ENCODE measurements at regions not wholly inside any gene's neighbourhood (a gene's known extent, or its start where the extent isn't known, plus 50 kb on each side); places are given as distances from the start of the nearest gene placed in this dataset.

DNA sequence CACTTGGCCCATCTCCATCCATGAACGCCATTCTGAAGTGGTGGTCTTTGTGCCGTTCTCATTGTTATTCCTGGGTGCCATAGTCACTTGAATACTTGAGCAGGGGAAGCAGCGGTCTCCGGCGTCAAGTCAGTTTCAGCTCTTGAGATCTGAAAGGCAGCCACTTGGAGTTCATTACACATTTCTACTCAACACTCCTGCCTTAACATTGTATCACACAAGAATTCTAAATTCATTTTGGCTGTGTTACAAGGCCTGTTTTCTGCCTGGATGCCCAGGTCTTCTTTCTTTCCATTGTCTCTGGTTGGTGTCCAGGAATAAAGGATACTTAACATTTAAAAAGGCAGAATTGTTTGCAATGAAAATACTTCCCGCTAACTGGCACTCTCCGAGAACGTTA lies 69.0 kb upstream of the RAB11FIP2 start:
- BruUV-seq (replicated peaks) = no TSS peak
- TF ChIP-seq, protein P1, sequence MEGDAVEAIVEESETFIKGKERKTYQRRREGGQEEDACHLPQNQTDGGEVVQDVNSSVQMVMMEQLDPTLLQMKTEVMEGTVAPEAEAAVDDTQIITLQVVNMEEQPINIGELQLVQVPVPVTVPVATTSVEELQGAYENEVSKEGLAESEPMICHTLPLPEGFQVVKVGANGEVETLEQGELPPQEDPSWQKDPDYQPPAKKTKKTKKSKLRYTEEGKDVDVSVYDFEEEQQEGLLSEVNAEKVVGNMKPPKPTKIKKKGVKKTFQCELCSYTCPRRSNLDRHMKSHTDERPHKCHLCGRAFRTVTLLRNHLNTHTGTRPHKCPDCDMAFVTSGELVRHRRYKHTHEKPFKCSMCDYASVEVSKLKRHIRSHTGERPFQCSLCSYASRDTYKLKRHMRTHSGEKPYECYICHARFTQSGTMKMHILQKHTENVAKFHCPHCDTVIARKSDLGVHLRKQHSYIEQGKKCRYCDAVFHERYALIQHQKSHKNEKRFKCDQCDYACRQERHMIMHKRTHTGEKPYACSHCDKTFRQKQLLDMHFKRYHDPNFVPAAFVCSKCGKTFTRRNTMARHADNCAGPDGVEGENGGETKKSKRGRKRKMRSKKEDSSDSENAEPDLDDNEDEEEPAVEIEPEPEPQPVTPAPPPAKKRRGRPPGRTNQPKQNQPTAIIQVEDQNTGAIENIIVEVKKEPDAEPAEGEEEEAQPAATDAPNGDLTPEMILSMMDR (conservative IDR thresholded peaks at IDR 0.05; ENCODE audit: low read depth, low read length) = no peak
- TF ChIP-seq EZH2phosphoT487 (IDR thresholded peaks at IDR 0.05; ENCODE audit: borderline replicate concordance, low read length) (no peak), EZH2 (IDR thresholded peaks at IDR 0.05; ENCODE audit: low read length, unreplicated experiment) (no peak)
- Histone ChIP-seq H3K36me3 (ENCODE audit: low read depth, low read length) (no peaks in the 10 kb centered on the region), H3K27ac (ENCODE audit: low read length) (no peak overlapping the region), H3K4me3 (ENCODE audit: low read length) (no peak overlapping the region), H3K4me1 (ENCODE audit: insufficient read depth, low read length) (no peaks in the 10 kb centered on the region), H3K4me2 (ENCODE audit: low read length) (no peak overlapping the region), H3K9me2 (replicated peaks; ENCODE audit: low read length) (no peaks in the 10 kb centered on the region), H3K27me3 (ENCODE audit: low read length) (peaks cover 20% of the 10 kb centered on the region; the same call in 1 of the 2 replicates), H3K79me2 (ENCODE audit: low read length) (no peaks in the 10 kb centered on the region), H3F3A (ENCODE audit: low read length, unreplicated experiment) (no peaks in the 10 kb centered on the region), H4K20me1 (ENCODE audit: low read length) (no peaks in the 10 kb centered on the region), H3K9me3 (ENCODE audit: low read length) (no peaks in the 10 kb centered on the region), H2AFZ (ENCODE audit: low read length) (no peak overlapping the region), H3K9ac (ENCODE audit: low read length) (no peak overlapping the region)
- ChIA-PET POLR2A (ENCODE audit: unreplicated experiment) (no interaction called here), CTCF (no interaction called here)
- DNase-seq (no peak), ATAC-seq (no peak)
- intact Hi-C loops (cut with micrococcal nuclease) = no loop called here

DNA sequence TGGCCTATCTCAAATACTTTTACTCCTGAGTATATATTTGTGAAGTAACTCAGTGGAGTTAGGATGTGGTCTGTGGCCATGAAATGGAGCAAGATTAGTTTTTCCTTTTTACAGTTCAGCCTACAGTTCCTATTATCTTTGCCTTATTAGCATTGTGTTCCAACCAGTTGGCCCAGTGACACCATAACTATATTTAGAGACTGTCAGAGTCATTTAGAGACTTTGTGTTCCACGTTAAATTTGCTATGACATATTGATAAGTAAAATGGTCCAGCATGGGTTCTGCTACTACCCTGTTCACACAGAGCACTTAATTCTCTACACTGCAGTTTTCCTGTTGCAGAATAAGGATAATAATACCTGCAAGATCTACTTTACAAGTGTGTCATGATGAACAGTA lies 68.3 kb upstream of the RAB11FIP2 start:
- Histone ChIP-seq H3K36me3 (ENCODE audit: low read depth, low read length) (no peaks in the 10 kb centered on the region), H2AFZ (ENCODE audit: low read length) (no peak overlapping the region), H3K4me3 (ENCODE audit: low read length) (no peak overlapping the region), H3K4me2 (ENCODE audit: low read length) (no peak overlapping the region), H3K4me1 (ENCODE audit: insufficient read depth, low read length) (no peaks in the 10 kb centered on the region), H3K9me3 (ENCODE audit: low read length) (no peaks in the 10 kb centered on the region), H3K9ac (ENCODE audit: low read length) (no peak overlapping the region), H3K27me3 (ENCODE audit: low read length) (peaks cover 14% of the 10 kb centered on the region; the same call in 1 of the 2 replicates), H3K9me2 (replicated peaks; ENCODE audit: low read length) (no peaks in the 10 kb centered on the region), H4K20me1 (ENCODE audit: low read length) (no peaks in the 10 kb centered on the region), H3K79me2 (ENCODE audit: low read length) (no peaks in the 10 kb centered on the region), H3K27ac (ENCODE audit: low read length) (no peak overlapping the region), H3F3A (ENCODE audit: low read length, unreplicated experiment) (no peaks in the 10 kb centered on the region)
- DNase-seq = no peak
- BruUV-seq (replicated peaks) = no TSS peak
- POLR2A ChIA-PET (ENCODE audit: unreplicated experiment) = no interaction called here
- CTCF ChIA-PET = no interaction called here
- TF ChIP-seq EZH2phosphoT487 (IDR thresholded peaks at IDR 0.05; ENCODE audit: borderline replicate concordance, low read length) (no peak), EZH2 (IDR thresholded peaks at IDR 0.05; ENCODE audit: low read length, unreplicated experiment) (no peak)
- ATAC-seq = no peak
- intact Hi-C loops (cut with micrococcal nuclease) = no loop called here

DNA sequence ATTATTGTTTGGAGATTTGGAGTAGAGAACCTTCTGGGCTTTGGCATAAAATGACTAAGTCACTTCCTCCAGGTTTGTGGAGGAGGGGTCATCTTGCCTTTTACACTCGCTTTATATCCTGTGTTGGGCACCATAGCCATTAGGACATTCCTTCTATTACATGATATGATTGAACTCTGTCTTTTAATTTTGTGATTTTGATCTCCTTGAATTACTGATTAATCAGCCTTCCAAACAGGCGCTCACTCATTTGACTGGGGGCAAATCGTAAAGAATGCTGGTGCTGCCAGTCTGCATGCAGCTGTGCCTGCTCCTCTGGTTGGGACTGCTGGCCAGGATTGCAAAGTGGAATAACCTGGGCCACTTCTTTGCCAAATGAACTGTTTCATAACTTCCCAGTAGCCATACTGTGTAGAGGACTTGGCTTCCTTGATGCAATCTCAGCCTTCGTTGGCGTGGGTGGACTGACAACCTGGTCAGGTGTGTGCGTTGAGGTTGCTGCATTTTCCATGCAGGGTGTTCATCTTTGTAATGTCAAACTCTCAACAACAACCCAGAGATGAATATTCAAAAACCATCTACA lies 65.9 kb upstream of the RAB11FIP2 start:
- no peak overlapping the region for H3K27ac ChIP-seq (ENCODE audit: low read length)
- BruUV-seq (replicated peaks) = no TSS peak
- intact Hi-C loops (cut with micrococcal nuclease) = no loop called here
- H3K9me2 ChIP-seq (replicated peaks; ENCODE audit: low read length) = no peaks in the 10 kb centered on the region
- peaks cover 19% of the 10 kb centered on the region; the same call in 1 of the 2 replicates for H3K27me3 ChIP-seq (ENCODE audit: low read length)
- no peak overlapping the region for H3K9ac ChIP-seq (ENCODE audit: low read length)
- no peaks in the 10 kb centered on the region for H3K36me3 ChIP-seq (ENCODE audit: low read depth, low read length)
- ATAC-seq (no peak), DNase-seq (no peak)
- H3K79me2 ChIP-seq (ENCODE audit: low read length) = no peaks in the 10 kb centered on the region
- H2AFZ ChIP-seq (ENCODE audit: low read length) = no peak overlapping the region
- ChIA-PET CTCF (no interaction called here), POLR2A (ENCODE audit: unreplicated experiment) (no interaction called here)
- H4K20me1 ChIP-seq (ENCODE audit: low read length) = no peaks in the 10 kb centered on the region
- no peaks in the 10 kb centered on the region for H3K4me1 ChIP-seq (ENCODE audit: insufficient read depth, low read length)
- H3K4me2 ChIP-seq (ENCODE audit: low read length) = no peak overlapping the region
- no peak overlapping the region for H3K4me3 ChIP-seq (ENCODE audit: low read length)
- no peak for TF ChIP-seq EZH2phosphoT487 (IDR thresholded peaks at IDR 0.05; ENCODE audit: borderline replicate concordance, low read length)
- TF ChIP-seq EZH2 (IDR thresholded peaks at IDR 0.05; ENCODE audit: low read length, unreplicated experiment) = no peak
- TF ChIP-seq, protein P1 (conservative IDR thresholded peaks at IDR 0.05; ENCODE audit: low read depth, low read length) = no peak
- no peaks in the 10 kb centered on the region for H3F3A ChIP-seq (ENCODE audit: low read length, unreplicated experiment)
- H3K9me3 ChIP-seq (ENCODE audit: low read length) = no peaks in the 10 kb centered on the region

Data from PC-3 (cell line).